Limb (tissue), 2 donors: ENCODE measurements at regions not wholly inside any gene's neighbourhood (a gene's known extent, or its start where the extent isn't known, plus 50 kb on each side); places are given as distances from the start of the nearest gene placed in this dataset.
"Not testable (repeated sequence)": the region's sequence is repeated elsewhere in the genome, so short reads cannot be mapped to it uniquely, and the experiment has no call there.

Experiments
- DNase-seq, 2 donors: peaks; one replicate each; pipeline ENCODE4 v3.0.0-alpha.2; 2016; ENCODE audit errors: extremely low spot score in 2 of 2

DNA sequence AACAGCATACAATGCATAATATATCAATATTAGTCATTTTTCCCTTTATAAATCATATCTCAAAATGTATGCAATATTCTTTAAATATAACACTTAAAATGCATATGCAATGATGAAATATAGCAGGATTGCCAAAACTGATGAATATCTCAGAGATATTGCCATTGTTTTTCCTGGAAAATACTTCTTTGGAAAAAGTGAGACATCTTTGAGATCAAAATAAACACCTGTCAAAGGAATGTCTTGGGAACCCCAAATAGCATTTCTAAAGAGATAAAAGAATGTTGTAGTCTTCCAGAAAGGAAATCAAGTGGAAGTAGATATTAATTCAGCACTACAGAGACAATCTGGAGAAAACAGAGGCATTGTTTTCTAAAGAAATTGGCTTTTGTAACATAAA, 457.8 kb upstream of the UBE2E2 start:
- DNase-seq: no peak

DNA sequence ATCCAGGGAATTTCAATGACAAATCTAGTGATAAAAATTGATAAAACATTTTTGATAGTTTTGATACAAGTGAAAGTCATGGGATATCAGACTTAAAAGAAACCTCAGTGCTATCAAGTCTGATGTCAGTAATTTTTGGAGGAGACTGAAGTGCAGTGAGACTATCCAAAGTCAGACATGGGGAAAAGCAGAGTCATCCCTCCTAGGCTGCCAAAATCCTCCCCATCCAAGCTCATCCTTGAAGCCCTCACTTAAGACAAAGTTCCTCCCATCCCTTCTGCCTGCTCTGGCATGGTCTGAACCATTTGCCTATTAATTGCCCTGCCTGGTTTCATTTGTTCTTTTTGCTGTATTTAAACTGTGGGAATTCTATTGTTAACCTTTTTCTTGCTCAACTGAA, 456.9 kb upstream of the UBE2E2 start:
- DNase-seq: no peak

DNA sequence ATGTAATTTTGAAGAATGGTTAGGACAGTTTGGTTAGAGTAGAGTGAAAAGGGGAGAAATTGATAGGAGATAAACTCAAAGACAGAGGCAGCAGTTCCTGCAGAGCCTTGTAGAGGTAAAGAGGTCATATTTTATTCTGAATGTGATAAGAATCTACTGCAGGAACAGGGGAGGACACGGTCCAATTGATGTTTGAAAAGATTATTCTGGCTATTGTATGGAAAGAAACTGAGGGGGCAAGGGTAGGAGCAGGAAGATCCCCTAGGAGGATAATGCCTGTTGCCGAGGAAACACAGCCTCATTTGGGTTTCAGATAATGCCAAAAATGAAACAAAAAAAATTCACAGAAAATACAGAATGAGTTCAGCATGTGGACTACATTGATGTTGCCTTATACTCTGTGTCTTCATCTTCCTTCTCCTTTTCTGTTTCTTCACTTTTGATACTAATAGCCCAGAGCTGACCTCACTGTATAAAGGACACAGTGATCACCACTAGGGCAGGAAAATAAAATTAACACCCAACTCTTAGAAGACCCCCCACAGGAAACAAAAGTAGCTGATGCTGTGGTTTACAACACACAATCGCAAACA, 454.6 kb upstream of the UBE2E2 start:
- DNase-seq: no peak

DNA sequence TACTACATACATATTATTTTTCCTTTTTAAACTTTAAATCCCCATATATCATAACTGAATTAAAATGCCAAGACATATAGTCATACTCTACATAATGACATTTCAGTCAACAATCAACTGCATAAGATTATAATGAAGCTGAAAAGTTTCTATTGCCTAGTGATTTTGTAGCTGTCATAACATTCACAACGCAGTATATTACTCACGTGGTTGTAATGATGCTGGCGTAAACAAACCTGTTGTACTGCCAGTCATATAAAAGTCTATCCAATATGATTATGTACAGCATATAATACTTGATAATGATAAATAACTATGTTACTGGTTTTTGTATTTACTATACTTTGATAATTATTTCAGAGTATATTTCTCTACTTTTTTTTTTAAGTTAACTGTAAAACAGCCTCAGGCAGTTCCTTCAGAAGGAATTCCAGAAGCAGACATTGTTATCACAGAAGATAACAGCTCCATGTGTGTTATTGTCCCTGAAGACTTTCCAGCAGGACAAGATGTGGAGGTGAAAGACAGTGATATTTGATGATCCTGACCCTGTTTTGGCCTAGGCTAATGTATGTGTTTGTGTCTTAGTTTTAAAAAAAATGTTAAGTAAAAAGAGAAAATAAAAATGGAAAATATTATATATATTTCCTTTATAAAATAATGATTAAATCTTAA, 443.4 kb upstream of the UBE2E2 start:
- DNase-seq: no peak

DNA sequence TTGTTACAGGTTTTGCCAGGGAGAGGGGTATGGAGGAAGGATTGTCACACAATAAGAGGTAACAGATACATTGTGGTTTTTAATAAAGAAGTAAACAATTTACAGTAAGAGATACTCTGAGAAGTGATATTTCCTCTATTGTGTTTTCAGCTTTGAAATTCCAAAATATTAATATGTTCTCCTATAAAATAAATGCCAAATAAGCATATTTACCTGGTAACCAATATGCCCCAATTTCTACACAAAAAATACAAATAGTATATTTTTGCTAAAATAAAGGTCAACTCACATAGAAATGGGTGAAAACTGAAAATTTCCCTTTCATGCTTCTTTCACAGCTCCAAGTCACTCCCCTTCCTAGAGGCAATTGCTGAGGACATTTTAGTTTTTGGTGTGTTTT, 437.4 kb upstream of the UBE2E2 start:
- no peak for DNase-seq

DNA sequence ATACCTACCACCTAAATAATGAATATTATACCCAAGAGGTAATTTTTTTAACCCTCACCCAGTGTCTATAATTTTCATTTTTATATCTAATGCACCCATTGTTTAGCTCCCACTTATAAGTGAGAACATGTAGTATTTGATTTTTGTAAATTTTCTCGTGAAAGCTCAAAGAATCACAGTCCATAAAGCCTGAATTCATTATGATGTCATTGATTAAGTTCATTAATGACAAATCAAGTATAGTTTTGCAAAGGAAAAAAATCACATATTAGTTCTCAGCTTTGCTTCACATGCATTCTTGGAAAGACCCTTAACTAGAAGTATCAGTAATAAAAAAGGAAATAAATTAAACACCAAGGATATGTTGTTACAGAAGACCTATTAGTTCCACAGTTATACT, 425.3 kb upstream of the UBE2E2 start:
- DNase-seq: no peak

DNA sequence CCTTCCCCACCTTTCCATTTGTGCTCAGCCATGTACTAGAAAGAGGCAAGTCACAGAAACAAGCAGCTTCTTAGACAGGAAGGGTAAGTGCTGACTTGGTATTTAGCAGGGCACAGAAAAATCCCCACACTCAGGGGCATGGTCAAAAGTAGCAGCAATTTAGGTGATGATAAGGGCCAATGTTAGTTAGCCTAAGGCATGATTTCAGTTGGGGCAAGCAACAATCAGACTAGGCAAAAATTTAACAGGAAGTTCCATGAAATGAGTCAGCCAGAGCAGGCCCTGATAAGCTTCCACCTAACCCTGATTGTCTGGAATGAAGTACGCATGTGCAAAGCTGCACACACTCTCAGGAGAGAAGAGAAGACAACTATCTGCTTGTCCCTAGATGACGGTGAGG, 423.4 kb upstream of the UBE2E2 start:
- no peak for DNase-seq

DNA sequence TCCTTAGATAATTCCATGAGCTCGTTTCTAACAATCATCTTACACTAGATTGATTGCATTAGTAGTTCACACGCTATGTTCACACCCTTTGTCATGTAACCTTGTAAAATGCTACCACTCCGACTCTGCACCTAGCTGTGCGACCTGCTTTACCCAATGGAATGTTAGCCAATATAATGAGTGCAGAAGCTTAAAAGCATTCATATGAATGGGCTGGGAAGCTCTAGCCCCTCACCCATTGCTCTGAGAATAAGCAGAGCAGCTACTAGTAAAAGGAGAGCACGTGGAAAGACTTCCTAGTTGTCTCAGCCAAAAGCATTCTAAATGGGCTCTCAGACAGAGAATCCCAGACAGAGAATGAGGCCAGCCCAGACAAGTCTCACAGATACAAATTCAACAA, 410.6 kb upstream of the UBE2E2 start:
- no peak for DNase-seq

DNA sequence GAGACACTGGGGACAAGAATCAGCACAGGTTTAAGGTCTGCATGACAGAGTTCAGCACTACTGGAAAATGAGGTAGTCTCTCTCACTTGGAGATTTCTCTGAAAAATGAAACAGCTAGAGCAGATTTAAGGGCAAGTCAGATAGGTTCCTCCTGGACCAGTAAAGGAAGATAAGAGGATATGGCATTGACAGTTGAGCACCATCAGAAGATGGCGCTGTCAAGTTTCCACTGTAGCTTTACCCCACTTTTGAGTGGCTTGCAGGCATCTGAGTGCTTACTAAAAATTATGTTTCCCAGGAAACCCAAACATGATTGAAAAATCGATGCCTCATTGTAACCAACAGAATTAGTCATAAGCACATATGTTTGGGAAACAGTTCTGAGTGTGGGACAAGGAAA, 407.2 kb upstream of the UBE2E2 start:
- DNase-seq: no peak

DNA sequence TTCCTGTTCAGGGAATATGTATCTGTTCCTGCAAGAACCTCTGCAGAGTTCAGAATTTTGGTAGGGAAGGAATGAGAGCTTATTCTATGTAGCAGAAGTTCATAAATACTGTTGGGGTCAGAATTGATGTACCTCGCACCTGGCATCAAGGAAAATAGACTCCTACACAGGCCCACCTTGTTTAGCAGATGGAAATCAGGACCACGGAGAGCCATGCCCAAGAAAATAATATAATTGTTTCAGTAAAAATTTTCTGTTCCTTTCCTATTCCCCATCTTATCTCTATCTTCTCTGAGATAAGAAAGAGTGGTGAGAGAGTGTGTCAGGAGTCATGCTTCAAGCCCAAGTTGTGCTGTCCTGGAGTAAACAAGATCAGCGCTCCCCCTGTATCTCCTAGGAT, 404.7 kb upstream of the UBE2E2 start:
- DNase-seq: no peak

DNA sequence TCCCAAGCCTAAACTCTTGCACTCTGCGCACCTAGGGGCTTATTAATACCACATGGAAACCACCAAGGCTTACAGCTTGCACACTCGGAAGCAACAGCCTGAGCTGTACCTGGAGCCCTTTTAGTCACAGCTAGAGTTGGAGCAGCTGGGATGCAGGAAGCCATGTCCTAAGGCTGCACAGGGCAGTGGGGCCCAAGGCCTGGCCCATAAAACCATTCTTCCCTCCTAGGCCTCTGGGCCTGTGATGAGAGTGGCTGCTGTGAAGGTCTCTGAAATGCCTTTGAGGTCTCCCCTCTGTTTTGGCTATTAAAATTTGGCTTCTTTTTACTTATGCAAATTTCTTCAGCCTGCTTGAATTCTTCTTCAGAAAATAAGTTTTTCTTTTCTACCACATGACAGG, 383.9 kb upstream of the UBE2E2 start:
- no peak for DNase-seq

DNA sequence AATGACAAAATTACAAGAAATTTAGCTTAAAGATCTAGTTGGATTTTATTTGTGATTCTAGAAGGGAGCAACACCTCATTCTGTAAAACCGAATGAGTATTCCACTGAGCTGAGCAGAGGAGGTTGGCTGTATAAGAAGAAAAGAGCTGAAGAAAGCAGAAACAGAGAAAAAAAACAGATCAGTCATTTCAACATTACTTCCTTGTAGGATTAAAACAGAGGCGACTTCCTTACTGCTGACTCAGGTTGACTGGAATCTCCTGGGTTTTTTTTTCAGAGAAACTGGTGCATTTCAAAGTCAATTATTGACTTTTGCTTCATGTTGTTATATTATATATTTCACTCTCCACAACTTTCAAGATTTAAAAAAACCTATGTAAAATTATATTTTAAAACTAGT, 368.1 kb upstream of the UBE2E2 start:
- no peak for DNase-seq

DNA sequence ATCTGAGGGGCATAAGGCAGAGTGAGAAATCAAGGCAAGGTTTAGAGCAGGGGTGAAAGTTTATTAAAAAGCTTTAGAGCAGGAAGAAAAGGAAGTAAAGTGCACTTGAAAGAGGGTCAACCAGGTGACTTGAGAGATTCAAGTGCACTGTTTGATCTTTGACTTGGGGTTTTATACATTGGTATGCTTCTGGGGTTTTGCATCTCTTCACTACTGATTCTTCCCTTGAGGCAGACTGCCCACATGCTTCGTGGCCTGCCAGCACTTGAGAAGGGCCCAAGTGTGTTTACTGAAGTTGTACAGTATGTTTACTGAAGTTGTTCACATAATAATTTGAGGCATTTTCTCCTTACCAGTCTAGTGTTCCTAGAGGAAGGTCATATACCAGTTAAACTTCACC, 367.0 kb upstream of the UBE2E2 start:
- DNase-seq: no peak

DNA sequence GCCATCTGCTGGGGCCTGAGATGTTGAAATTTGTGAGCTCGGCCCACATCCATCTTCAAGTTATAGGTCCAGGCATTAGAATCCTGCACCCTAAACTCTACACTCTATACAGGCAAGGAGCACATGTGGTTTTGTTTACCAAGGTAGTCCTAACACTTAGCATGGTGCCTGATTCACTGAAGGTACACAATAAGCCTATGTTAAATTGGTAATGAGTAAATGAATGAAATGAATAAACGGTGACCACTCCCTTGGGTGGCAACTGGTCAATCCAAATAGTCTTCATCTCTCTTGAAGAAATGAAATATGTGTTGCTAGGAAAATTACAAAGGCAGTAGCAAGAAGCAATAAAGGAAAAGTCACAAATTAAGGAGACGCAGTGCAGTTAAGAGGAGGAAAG, 359.3 kb upstream of the UBE2E2 start:
- DNase-seq: no peak

DNA sequence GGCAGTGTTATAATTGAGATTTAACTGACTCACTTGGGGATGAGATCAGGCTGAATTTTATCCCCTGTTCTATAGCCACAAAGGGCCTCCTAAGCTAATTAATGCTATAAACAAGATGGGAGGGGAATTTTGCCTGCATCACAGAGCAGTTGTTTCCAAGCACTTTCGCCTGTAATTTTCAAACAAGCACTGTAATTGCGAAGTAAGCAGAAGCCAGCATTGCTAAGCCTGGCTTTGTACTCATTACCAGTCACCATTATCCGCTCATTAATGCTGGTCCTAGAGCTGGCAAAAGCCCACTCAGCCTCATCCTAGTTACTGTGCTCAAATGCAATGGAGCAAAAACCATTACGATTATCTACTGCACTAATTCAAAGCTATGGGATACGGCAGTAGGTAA, 356.6 kb upstream of the UBE2E2 start:
- DNase-seq: no peak

DNA sequence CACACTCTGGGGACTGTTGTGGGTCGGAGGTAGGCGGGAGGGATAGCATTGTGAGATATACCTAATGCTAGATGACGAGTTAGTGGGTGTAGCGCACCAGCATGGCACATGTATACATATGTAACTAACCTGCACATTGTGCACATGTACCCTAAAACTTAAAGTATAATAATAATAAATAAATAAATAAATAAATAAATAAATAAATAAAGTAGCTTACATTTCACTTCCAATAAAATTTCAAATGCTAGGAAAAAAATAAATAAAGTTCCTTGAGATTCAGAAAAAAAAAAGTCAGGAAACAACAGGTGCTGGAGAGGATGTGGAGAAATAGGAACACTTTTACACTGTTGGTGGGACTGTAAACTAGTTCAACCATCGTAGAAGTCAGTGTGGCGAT, 353.5 kb upstream of the UBE2E2 start:
- not testable (repeated sequence) for DNase-seq

DNA sequence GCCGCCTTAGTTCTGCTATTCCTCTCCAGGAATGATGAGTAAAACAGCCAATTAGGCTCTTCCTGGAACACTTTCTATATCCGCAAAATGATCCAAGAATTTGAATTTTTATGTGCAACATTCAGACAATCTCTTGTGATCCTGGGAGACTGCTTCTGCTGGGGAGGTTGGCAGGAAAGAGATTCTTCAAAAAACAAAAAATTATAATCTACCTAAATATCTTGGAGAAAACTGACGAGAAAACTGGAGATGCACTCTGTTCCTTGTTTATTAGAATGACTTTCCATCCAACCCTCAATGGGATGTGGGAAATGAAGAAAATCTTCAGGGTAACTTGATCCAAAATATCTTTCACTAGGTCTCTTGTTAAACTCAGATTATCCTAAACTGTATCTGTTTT, 346.3 kb upstream of the UBE2E2 start:
- no peak for DNase-seq

DNA sequence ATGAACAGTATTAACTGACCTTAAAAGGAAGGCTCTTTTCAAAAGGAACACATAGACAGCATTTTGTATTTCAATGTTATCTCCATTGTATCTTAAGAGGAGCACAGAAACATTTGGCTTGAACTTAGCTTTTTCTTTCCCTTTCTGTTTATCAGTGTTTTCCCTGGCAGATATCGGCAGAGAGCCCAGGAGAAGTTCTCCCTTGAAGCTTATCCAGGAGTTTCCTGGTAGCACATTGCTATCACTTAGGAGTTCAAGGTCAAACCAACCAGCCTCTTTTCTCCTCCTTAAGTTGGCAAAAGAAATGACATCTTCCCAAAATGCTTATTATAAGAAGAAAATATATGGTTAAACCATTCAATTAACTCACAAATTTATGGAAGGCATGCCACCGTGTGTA, 344.6 kb upstream of the UBE2E2 start:
- DNase-seq: no peak

DNA sequence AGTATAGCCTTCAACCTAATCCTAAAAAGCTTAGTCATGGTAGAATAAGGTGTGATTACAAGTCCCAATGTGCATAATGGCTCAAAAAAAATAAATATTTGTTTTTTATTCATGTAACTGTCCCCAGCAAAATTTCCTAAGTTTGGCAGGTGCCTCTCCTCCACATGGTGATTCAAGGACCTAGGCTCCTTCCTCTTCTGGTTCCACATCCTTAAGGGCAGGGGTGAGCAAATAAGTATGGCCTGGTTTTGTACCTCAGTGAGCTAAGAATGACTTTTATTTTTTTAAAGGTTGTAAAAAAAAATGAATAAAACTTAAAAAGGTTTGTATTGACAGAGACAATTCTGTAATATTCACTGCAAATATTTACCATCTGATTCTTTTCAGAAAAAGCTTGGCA, 343.5 kb upstream of the UBE2E2 start:
- no peak for DNase-seq

DNA sequence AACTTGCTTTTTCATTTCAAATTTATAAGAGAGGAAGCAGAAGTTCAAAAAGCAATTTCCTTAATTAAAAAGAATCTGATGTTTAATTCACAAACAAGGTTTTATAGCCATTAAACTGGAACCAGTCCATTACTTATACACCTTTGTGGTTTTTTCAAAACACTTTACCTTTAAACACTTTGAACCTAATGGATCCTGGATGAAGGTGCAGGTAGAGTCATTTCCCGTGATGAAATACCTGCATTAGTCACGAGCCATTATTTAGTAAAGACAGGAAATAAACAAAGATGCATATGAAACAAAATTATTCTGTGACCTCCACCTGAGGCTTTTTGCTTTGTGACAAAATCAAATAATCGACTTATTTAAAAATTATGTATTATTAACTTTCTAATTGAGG, 341.7 kb upstream of the UBE2E2 start:
- no peak for DNase-seq

DNA sequence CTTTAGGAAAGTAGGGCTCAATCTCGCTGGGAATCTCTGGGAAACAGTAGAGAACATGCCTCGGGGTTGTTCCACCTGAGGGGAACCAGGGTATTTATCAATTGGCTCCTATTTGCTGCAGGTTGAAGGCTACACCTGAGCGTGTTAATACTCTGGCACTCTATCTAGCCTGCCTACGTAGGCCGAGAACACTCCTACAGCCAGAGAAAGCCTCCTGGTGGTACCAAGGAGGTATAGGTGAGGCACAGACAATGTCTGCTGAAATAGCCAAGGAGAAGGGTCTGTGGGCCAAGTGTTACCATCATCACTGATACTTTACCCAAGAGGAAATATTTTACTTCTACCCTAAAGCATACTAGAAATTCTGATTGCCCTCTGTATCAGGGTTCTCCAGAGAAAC, 341.0 kb upstream of the UBE2E2 start:
- no peak for DNase-seq

DNA sequence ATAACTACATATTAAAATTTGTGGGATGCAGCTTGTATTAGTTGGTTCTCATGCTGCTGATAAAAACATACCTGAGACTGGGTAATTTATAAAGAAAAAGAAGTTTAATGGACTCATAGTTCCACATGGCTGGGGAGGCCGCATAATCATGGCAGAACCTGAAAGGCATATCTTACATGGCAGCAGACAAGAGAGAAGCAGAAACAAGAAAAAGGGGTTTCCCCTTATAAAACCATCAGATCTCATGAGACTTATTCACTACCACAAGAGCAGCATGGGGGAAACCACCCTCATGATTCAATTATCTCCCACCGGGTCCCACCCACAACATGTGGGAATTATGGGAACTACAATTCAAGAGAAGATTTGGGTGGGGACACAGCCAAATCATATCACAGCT, 320.3 kb upstream of the UBE2E2 start:
- not testable (repeated sequence) for DNase-seq

DNA sequence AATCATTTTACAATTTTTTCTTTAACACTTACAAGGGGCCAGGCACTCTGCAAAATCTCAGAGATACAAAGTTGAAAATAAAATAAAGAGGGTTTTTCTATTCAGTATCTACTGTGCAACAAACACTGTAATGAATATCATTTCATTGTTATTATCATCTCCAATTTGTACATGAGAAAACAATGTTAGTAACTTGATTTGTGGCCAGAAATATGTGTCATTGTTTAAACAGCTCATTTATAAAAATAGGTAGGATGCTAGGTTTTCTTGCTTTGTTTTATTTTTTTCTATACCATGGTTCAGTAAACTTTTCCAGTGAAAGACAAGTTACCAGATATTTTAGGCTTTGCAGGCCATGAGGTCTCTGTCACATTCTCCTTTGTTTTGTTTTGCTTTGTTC, 318.1 kb upstream of the UBE2E2 start:
- no peak for DNase-seq
